Activated gamma-delta T cell treated with anti-CD3 and anti-CD28 coated beads, Interleukin-2, amount 50 U/mL, for 16 hours (primary cell): ENCODE measurements at regions not wholly inside any gene's neighbourhood (a gene's known extent, or its start where the extent isn't known, plus 50 kb on each side); places are given as distances from the start of the nearest gene placed in this dataset.
"Not testable (repeated sequence)": the region's sequence is repeated elsewhere in the genome, so short reads cannot be mapped to it uniquely, and the experiment has no call there.

Source experiments
- DNase-seq: peaks from one replicate; pipeline ENCODE4 v3.0.0-alpha.2; 2020; ENCODE audit warnings: low read depth

DNA sequence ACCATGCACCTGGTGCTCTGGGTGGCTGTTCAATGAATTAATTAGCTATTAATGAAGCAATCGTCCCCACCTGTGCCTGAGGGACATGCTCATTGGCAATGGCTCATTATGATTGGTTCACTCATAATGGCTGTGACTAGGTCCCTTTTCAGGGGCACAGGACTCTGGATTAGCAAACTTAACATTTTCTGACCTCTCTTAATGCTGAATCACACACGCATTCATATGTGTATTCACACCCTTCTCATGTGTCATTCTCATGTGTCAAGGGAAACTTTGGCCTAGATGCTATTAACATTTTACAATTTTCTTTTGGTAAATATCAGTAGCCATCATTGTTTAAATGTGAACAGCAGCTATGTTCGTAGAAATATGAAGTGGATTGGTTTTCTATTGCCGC, 98.9 kb upstream of the PMAIP1 start:
- DNase-seq: no peak

DNA sequence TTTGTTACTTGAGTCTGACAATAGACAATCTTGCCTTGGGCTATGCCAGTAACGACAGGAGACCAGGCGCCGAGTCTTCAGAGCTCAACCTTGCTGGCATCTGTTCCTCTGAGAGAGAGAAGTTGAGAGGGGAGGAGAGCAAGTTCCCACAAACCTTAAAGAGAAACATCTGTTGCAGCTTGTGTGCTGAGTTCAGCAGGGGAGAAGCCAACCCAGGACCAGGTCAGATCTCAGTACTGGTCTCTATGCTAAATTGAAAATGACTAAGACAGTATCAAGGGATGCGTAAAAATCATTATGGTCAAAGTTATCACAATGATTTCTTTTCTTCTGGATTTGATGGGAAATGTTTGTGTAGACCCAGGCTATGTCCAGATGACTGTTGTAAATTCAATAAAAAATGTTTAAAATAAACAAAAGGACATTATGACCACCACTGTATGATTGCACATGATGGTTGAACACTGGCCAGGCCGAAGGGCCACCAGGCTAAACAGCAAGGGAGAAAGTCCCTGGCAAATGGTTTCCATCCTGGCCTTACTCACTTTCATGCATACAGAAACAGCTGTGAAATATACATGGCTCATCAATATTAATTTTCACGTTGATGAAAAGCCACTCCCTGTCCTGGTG, 100.3 kb upstream of the PMAIP1 start:
- DNase-seq: no peak

GRCh38 chr18:59795882-59796281, 98.7 kb upstream of the CCBE1 start:
- DNase-seq: no peak

- no peak for DNase-seq
Measured at GRCh38 chr18:59792353-59792752, 95.1 kb upstream of the CCBE1 start.

DNA sequence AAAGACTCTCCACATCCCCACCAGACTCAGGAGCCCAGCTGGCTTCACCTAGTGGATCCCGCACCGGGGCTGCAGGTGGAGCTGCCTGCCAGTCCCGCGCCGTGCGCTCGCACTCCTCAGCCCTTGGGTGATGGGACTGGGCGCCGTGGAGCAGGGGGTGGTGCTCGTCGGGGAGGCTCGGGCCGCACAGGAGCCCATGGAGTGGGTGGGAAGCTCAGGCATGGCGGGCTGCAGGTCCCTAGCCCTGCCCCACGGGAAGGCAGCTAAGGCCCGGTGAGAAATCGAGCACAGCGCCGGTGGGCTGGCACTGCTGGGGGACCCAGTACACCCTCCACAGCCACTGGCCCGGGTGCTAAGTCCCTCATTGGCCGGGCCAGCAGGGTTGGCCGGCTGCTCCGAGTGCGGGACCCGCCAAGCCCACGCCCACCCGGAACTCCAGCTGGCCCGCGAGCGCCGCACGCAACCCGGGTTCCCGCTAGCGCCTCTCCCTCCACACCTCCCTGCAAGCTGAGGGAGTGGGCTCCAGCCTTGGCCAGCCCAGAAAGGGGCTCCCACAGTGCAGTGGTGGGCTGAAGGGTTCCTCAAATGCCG, 93.2 kb upstream of the CCBE1 start:
- DNase-seq: not testable (repeated sequence)

DNA sequence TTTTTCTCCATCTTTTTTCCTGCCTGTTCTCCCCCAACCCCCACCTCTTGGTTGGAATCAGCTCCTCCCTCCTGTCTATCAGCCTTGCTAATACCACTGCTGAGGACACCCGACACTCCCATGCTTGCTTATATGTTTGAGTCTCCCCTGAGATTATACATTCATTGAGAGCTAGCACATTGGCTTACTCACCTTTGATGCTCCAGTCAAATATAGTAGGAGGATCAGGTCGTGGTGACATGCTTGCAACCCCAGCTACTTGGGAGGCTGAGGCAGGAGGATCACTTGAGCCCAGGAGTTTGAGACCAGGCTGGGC, 91.5 kb upstream of the CCBE1 start:
- no peak for DNase-seq

DNA sequence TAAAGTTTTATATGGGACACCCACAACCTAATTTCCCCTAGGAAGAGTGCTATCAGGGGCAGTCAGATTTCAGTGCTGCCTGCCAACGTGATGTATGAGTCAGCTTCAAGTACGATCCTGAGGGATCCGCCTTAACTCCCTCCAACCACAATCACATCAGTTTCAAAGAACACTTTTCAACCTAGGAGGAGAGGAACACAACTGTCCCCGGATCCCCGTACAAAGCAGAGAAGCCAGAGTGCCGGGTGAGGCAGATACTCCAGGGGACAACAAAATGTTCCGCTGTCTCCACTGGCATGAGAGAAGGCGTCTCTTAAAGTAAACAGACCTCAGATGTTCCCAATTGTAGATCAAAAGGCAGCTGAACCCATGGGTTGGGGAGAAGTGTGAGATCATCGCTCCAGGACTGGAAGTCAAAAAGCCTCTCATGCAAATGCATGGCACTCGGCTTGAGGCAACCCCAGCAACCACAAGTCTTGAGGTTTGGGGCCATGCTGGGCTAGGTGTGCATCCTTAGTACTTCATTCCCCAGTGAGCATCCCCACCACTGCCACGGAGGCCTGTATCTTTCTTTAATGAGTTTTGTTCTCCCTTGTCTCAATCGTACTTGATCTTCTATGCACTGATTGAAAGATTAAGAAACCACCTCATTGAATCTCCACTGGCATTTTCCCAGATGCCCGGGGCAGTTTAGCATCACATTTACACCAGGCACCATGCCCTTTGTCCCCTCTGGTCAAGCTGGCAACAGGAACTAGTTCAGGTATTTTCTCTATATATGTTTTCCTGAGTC, 91.0 kb upstream of the CCBE1 start:
- no peak for DNase-seq

DNA sequence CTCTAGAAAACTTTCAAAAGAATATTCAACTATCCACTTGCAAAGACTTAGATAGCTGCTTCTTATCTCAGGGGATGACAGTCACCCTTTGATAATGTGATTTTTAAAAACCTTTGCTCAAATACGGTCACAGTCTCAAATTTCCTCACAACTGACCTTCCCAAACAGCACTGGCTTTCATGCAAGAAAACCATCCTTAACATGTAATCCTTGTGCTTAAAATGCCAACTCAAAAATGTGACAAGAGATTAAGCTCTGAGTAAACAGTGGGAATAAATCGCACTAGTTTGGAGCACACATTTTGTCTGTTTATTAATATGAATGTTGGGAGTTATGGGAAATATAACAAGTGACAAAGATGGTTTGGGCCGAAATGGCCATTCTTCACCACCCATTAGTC, 87.5 kb upstream of the CCBE1 start:
- DNase-seq: no peak

- DNase-seq: no peak
Measured at GRCh38 chr18:59783138-59783537, 85.9 kb upstream of the CCBE1 start.

- no peak for DNase-seq
Measured at GRCh38 chr18:59779979-59780378, 82.8 kb upstream of the CCBE1 start.

GRCh38 chr18:59778434-59778833, 81.2 kb upstream of the CCBE1 start:
- no peak for DNase-seq

- DNase-seq: no peak
Measured at GRCh38 chr18:59777636-59778035, 80.4 kb upstream of the CCBE1 start.

DNA sequence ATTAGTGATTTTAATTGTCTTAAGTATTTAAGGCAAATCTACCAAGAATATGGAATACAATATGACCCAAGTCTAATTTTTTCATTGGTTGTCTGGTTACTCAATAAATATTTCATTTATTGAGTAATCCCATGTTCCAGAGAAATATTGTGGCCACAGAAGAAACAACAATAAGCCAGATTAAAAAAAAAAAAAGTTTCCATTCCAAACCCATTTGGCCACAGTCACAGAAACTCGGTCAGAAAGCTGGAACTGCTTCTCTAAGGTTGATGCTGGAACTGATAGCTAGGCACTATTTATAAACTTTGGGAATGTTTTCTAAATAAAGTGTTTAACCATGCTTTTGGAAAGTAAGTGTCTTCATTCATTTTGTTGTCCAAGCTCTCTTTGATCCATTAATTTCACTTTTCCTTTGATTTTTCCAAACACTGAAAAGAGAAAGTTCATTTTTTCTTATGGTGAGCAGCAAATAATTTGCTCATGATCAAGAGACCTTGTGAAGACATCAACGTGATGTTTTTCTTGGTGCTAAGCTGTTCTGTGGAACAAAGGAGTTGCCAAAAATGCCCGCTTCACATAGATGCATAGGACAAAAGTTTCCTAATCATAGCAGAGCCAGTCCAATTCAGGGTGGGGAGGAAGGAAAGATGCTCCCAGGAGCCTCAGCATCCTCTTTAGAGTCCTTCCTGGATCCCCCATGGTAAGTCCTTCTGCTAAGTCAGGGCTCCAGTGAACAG, 72.1 kb upstream of the CCBE1 start:
- DNase-seq: no peak

DNA sequence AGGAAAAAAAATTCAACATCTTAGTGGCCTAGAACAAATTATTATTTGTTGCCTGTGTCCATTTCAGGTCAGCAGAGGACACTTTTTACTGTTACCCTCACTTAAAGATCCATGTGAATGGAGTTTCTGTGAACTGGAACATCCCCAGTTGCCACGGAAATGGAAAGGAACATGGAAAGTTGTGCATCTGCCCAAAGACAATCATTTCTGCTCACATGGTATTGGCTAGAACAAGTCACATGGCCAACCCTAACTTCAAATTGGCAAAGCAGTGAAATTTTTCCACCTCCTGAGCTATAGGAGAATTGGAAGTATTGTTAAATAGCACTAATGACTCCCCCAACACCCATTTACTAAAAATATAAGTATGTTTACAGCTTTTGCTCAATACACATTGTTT, 71.2 kb upstream of the CCBE1 start:
- no peak for DNase-seq

DNA sequence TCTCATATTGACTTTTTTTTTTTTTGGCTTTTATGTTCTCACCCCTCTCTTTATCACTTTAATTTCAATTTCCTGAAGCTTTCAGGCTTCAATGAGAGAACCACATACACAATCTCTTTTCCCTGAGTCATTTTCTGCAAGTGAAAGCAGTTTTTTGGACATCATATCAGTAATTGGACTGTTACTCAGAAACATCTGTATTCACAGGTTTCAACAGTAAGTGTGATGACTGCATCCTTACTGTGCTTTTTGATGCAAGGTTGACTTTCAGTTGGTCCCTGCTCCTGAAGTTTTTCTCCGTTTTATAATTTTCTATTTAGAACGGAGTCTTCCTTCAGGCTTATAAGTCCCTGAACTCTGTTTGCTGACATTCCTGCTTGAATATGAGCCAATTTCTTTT, 70.5 kb upstream of the CCBE1 start:
- no peak for DNase-seq

GRCh38 chr18:59765343-59765742, 68.1 kb upstream of the CCBE1 start:
- DNase-seq: no peak

- no peak for DNase-seq
Measured at GRCh38 chr18:59764281-59764680, 67.1 kb upstream of the CCBE1 start.

DNA sequence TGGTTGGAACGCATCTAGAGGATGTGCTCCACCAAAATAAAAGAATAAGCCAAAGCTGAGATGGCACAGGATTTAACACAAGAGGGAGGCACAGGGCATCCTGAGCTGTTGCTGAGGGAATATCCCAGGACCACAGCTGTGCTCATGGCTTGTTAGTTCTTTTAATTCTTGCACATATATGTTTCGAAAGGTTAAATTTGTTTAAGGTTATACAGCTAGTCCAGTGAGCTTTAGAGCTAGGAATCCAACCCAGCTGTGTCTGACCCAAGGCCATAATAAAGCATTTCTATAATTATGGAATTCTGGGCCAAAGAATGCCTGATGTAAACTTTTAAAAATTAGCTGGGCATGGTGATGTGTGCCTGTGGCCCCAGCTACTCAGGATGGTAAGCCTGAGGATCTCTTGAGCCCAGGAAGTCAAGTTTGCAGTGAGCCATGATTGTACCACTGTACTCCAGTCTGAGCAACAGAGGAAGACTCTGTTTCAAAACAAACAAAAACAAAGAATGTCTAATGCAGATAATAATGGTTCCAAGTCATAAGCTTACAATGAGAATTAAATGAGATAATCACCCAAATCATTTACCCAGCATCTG, 66.4 kb upstream of the CCBE1 start:
- no peak for DNase-seq

DNA sequence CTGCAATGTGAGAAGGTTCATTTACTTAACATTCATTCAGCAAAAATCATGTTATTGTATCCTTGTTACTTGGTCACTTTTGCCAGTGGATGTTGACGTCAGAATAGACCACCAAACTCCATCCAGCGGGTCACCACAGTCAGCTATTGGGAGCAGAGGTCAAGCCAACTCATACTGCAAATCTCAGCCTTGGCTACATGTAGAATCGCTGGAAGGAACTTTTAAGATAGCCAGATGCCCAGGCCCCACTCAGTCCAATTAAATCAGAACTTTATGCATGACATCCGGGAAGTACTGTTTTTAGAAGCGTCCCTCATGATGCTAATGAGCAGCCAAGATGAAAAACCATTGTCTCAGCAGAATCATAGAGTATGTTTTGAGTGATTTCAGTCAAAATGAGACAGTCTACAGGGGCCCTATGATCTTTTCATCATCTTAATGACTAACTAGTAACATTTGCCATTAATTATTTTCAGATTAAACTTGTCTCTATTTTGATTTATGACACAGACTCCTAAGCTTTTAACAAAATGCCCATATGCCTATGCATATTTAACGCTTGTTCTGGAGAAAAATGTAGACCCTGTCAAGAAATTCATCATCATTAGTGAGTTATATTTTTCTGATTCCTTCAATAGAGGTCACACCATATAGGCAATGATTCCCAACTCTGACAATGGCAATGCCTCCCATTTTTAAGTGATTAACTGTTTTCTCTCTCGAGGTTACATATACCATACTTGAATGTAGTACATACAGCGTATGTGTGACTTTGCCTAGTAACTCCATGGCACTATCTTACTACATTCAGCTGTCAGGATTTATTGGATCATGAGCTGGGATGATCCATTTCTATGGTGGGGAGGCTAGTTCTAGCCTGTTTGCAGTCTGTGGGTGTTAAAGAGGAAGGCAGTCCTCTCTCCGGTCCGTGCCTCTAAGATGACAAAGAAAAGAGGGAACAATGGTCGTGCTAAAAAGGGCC, 63.7 kb upstream of the CCBE1 start:
- DNase-seq: no peak

DNA sequence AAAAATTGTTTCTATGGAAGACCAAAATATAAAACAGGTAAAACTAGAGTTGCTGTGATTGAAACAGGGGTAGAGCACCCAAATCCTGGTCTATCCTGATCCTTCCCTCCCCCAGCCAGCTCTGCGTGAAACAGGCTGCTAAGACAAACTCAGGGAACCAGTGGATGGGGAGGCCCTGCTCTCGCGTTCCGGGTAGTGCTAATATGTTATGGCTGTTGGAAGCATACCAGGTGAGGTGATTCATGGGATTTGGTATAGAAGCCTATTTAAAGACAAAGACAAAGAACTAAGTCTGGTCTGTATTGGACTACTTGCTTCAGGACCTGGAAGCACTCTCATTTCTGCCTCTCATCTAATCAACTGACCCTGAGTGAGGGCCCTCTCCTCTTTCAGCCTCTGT, 63.0 kb upstream of the CCBE1 start:
- no peak for DNase-seq

- DNase-seq: no peak
Measured at GRCh38 chr18:59758837-59759236, 61.6 kb upstream of the CCBE1 start.
